ENCODE measurements at regions not wholly inside any gene's neighbourhood (a gene's known extent, or its start where the extent isn't known, plus 50 kb on each side); places are given as distances from the start of the nearest gene placed in this dataset.
"Not testable (repeated sequence)": the region's sequence is repeated elsewhere in the genome, so short reads cannot be mapped to it uniquely, and the experiment has no call there.

GRCh38 chr18:104264-104663, 54.1 kb upstream of the USP14 start:
- not testable (repeated sequence) for DNase-seq (ENCODE audit: low read depth)

- peak; percentile 3 for DNase-seq (ENCODE audit: low read depth)
These were observed 53.0 kb upstream of the USP14 start for GRCh38 chr18:105161-106053.

GRCh38 chr18:106054-106851, 52.1 kb upstream of the USP14 start:
- DNase-seq (ENCODE audit: low read depth) = not testable (repeated sequence)

GRCh38 chr18:106868-107384, 51.4 kb upstream of the USP14 start:
- DNase-seq (ENCODE audit: low read depth) = not testable (repeated sequence)

GRCh38 chr18:107464-107863, 50.9 kb upstream of the USP14 start:
- DNase-seq (ENCODE audit: low read depth) = peak; percentile 1

- not testable (repeated sequence) for DNase-seq (ENCODE audit: low read depth)
These were observed 50.3 kb upstream of the USP14 start for GRCh38 chr18:107947-108664.

Measured in amniotic epithelial cell (primary cell).